ENCODE measurements at regions not wholly inside any gene's neighbourhood (a gene's known extent, or its start where the extent isn't known, plus 50 kb on each side); places are given as distances from the start of the nearest gene placed in this dataset.

GRCh38 chr2:42937171-42937875 is 144.9 kb upstream of the HAAO start:
- DNase-seq (ENCODE audit: low read depth) = no peak
- TF ChIP-seq, protein P1, sequence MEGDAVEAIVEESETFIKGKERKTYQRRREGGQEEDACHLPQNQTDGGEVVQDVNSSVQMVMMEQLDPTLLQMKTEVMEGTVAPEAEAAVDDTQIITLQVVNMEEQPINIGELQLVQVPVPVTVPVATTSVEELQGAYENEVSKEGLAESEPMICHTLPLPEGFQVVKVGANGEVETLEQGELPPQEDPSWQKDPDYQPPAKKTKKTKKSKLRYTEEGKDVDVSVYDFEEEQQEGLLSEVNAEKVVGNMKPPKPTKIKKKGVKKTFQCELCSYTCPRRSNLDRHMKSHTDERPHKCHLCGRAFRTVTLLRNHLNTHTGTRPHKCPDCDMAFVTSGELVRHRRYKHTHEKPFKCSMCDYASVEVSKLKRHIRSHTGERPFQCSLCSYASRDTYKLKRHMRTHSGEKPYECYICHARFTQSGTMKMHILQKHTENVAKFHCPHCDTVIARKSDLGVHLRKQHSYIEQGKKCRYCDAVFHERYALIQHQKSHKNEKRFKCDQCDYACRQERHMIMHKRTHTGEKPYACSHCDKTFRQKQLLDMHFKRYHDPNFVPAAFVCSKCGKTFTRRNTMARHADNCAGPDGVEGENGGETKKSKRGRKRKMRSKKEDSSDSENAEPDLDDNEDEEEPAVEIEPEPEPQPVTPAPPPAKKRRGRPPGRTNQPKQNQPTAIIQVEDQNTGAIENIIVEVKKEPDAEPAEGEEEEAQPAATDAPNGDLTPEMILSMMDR (conservative IDR thresholded peaks at IDR 0.05; ENCODE audit: low read length) = no peak
- H3K4me3 ChIP-seq (ENCODE audit: low read length) = no peak overlapping the region

- DNase-seq (ENCODE audit: low read depth) = peak; percentile 33
- TF ChIP-seq, protein P1 (conservative IDR thresholded peaks at IDR 0.05; ENCODE audit: low read length) = no peak
- H3K4me3 ChIP-seq (ENCODE audit: low read length) = no peak overlapping the region
Observed at GRCh38 chr2:42935692-42936671, 143.6 kb upstream of the HAAO start.

GRCh38 chr2:42934580-42935186 is 142.3 kb upstream of the HAAO start:
- no peak overlapping the region for H3K4me3 ChIP-seq (ENCODE audit: low read length)
- TF ChIP-seq, protein P1 (conservative IDR thresholded peaks at IDR 0.05; ENCODE audit: low read length) = no peak
- DNase-seq (ENCODE audit: low read depth) = no peak

- DNase-seq (ENCODE audit: low read depth) = no peak
- H3K4me3 ChIP-seq (ENCODE audit: low read length) = no peak overlapping the region
- TF ChIP-seq, protein P1 (conservative IDR thresholded peaks at IDR 0.05; ENCODE audit: low read length) = no peak
Observed at GRCh38 chr2:42933824-42934254, 141.5 kb upstream of the HAAO start.

DNA sequence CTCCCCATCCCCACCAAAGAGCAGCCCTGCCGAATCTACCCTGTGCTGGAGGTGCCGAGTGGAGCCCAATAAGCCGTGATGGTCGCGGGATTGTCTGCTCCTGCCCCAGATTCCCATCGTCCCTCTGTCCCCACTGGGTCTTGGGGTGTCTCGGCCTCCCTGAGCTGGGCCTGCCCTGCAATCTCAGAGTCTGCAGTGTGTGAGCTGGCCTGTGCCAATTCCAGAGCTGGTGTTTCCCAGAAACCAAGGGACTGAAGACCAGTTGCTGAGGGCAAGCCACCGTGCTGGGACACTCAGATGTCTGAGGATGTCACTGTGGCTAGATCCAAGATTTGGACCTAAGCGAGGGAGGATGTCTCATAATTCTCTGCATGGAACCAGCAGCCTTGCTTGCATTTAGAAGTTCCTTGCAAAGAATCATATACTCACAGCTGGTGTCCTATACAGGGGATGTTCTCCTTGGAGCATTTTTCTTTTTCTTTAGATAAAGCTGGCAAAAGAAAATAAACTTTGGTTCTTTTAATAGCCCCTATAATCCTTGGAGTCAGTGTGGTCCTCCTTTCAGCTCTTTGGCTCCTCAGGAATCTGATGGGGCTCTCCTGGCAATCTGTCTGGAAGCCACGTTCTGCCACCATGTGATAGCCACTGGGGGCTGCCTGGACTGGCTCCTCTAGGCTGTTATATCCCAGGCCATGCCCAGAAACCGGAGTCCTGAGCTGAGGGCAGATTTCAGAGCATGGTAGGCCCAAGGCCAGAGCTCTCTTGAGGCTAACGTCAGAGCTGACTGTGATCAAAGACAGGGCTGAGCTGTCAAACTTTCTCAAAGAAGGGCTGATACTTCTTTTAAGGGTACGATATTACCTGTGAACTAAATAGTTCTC is 140.1 kb upstream of the HAAO start:
- no peak overlapping the region for H3K4me3 ChIP-seq (ENCODE audit: low read length)
- TF ChIP-seq, protein P1 (conservative IDR thresholded peaks at IDR 0.05; ENCODE audit: low read length) = no peak
- DNase-seq (ENCODE audit: low read depth) = no peak

- DNase-seq (ENCODE audit: low read depth) = no peak
- TF ChIP-seq, protein P1 (conservative IDR thresholded peaks at IDR 0.05; ENCODE audit: low read length) = no peak
- no peak overlapping the region for H3K4me3 ChIP-seq (ENCODE audit: low read length)
Observed at GRCh38 chr2:42931818-42932195, 139.4 kb upstream of the HAAO start.
